Omental fat pad (tissue), 3 donors: ENCODE measurements at regions not wholly inside any gene's neighbourhood (a gene's known extent, or its start where the extent isn't known, plus 50 kb on each side); places are given as distances from the start of the nearest gene placed in this dataset.

Source experiments
- ATAC-seq: fragments of 150-250 bp; one replicate; pipeline ENCODE4 v1.9.1; 2016; ENCODE audit warnings: mild to moderate bottlenecking, moderate library complexity; ENCODE audit not compliant: low FRiP score
- DNase-seq: peaks from one replicate; pipeline ENCODE4 v3.0.0-alpha.2; 2019; ENCODE audit warnings: low spot score
- TF ChIP-seq, protein P1 (sequence below), 3 donors: fragments of 450-650 bp; IDR thresholded peaks; one replicate each; pipeline ENCODE4 v1.5.1; 2016 to 2017; ENCODE audit warnings: antibody characterized with exemption in 3 of 3, mild to moderate bottlenecking in 3 of 3, moderate library complexity in 2 of 3

GRCh38 chr10:133010095-133010842 is 67.9 kb upstream of the CFAP46 start:
- ATAC-seq (no peak), DNase-seq (no peak)
- TF ChIP-seq, protein P1, sequence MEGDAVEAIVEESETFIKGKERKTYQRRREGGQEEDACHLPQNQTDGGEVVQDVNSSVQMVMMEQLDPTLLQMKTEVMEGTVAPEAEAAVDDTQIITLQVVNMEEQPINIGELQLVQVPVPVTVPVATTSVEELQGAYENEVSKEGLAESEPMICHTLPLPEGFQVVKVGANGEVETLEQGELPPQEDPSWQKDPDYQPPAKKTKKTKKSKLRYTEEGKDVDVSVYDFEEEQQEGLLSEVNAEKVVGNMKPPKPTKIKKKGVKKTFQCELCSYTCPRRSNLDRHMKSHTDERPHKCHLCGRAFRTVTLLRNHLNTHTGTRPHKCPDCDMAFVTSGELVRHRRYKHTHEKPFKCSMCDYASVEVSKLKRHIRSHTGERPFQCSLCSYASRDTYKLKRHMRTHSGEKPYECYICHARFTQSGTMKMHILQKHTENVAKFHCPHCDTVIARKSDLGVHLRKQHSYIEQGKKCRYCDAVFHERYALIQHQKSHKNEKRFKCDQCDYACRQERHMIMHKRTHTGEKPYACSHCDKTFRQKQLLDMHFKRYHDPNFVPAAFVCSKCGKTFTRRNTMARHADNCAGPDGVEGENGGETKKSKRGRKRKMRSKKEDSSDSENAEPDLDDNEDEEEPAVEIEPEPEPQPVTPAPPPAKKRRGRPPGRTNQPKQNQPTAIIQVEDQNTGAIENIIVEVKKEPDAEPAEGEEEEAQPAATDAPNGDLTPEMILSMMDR (IDR thresholded peaks at IDR 0.05), result no peak

- ATAC-seq, result peak; percentile 36
- DNase-seq, result no peak
These were observed 67.0 kb upstream of the CFAP46 start for GRCh38 chr10:133009218-133009950.

DNA sequence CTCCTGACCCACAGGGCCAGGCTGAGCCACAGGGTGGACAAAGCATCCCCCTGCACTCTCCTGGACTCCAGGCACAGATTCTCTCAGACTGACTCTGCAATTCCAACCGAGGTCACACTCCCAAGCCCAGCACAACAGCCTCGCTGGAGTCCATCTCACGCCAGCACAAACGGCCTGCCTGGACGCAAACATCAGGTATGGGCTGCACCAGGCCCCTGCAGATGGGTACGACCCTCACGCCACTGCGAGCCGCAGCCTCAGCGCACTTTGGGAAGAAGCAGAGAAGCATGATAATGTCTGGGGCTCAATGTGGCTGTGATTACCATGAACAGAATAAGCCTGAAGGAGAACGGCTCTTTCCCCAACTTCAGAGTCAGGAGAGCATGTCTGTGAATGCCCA is 66.4 kb upstream of the CFAP46 start:
- ATAC-seq (no peak), DNase-seq (no peak)
- TF ChIP-seq, protein P1 (IDR thresholded peaks at IDR 0.05), result no peak

More at GRCh38 chr10:133009218-133009950, 67.0 kb upstream of the CFAP46 start:
- TF ChIP-seq, protein P1 (IDR thresholded peaks at IDR 0.05), result no peak

GRCh38 chr10:133008196-133008595 is 65.8 kb upstream of the CFAP46 start:
- no peak for ATAC-seq
- TF ChIP-seq, protein P1 (IDR thresholded peaks at IDR 0.05), result no peak
- no peak for DNase-seq

DNA sequence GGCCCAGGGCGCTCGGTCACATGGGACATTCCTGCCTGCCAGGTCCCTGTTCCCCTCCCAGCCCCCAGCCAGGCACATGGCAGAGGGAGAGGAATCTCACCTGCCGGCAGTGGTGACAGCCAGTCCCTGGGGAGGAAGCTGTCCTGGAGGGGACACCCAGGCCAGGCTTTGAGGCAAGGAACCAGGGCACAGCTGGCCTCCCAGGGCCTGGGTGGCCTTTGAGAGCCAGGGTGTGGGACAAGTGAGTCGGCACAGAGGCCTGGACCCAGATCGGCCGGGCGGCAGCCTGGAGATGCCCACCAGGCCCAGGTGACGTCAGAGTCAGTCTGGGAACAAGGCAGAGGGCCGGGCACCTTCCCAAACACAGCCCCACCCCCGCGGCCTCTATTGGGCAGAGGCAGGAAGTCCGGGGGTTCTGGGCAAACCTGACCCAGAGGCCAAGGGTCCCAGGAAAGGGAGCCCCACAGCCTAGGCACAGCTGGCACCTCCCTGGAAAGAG is 65.0 kb upstream of the CFAP46 start:
- TF ChIP-seq, protein P1 (IDR thresholded peaks at IDR 0.05), result no peak
- ATAC-seq (no peak), DNase-seq (no peak)

DNA sequence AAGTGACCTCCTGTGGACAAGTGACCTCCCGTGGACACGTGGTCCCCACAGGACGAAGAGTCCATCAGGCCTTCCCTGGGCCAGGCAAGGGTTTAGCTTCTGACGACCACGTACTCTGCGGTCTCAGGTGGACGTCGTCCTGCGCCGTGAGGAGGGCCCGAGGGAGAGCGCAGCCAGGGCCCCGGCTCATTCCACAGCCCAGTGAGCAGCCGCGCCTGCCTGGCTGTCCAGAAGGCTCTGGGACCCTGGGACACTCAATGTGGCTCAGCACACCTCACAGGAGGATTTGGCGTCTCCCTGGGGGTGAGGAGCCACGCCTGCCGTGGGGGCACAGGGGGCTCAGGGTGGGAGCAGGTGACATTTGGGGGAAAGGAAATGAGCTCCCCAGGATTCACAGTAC is 64.4 kb upstream of the CFAP46 start:
- DNase-seq, result no peak
- TF ChIP-seq, protein P1 (IDR thresholded peaks at IDR 0.05), result no peak
- ATAC-seq, result no peak
